ENCODE measurements at regions not wholly inside any gene's neighbourhood (a gene's known extent, or its start where the extent isn't known, plus 50 kb on each side); places are given as distances from the start of the nearest gene placed in this dataset.

- TF ChIP-seq CTCF (IDR thresholded peaks at IDR 0.05) (no peak), POLR2A (IDR thresholded peaks at IDR 0.05) (no peak)
Measured at GRCh38 chr6:134725590-134725989, 224.3 kb downstream of the ALDH8A1 start.

All from adrenal gland (tissue), 5 donors.